Pancreas (tissue), 10 donors: ENCODE measurements at regions not wholly inside any gene's neighbourhood (a gene's known extent, or its start where the extent isn't known, plus 50 kb on each side); places are given as distances from the start of the nearest gene placed in this dataset.
"Not testable (repeated sequence)": the region's sequence is repeated elsewhere in the genome, so short reads cannot be mapped to it uniquely, and the experiment has no call there.

Experiments used
- ATAC-seq, 4 donors: fragments of 200-7000 bp; cut with Tn5 transposase; one replicate each; pipeline versions ENCODE4 v1.8.0 to v1.9.1; 2020; ENCODE audit warnings: mild to moderate bottlenecking in 4 of 4, moderate library complexity in 4 of 4
- DNase-seq, 6 donors: peaks; one replicate each; pipeline ENCODE4 v3.0.0-alpha.2; 2020
- FAIRE-seq: peaks from 2 replicates; lab custom pipeline; 2012; peaks lifted over from hg19 to GRCh38; lab: Jason Lieb, UNC
- H3K27ac ChIP-seq, 4 donors: fragments of 200-600 bp; sonication (generic); 1 replicate in 3 of 4; 2 replicates in 1 of 4; pipeline versions ENCODE4 v1.5.0 to v1.8.0; 2020
- H3K27me3 ChIP-seq, 4 donors: fragments of 200-600 bp; one replicate each; pipeline ENCODE4 v1.8.0; 2021
- H3K36me3 ChIP-seq, 3 donors: fragments of 200-600 bp; sonication (generic) in 1 of 3; one replicate each; pipeline versions ENCODE4 v1.5.0 to v1.8.0; 2020 to 2021
- H3K4me1 ChIP-seq, 3 donors: fragments of 200-600 bp; one replicate each; pipeline ENCODE4 v1.8.0; 2021
- H3K4me3 ChIP-seq, 4 donors: fragments of 200-600 bp; sonication (generic) in 2 of 4; one replicate each; pipeline versions ENCODE4 v1.5.0 to v1.8.0; 2020 to 2021
- H3K9me3 ChIP-seq, 4 donors: fragments of 200-600 bp; one replicate each; pipeline ENCODE4 v1.8.0; 2021
- CTCF ChIP-seq, 4 donors: fragments of 200-600 bp; sonication (generic) in 3 of 4; IDR thresholded peaks; one replicate each; pipeline versions ENCODE4 v1.5.0 to v1.8.0; 2021; ENCODE audit warnings: antibody characterized with exemption in 4 of 4
- WGBS, 2 donors: extraction: QIAGEN DNeasy Blood & Tissue Kit; methylation state at CpG; one replicate each; pipeline ENCODE4 v1.1.7; 2013; 5-methylcytosine and 5-hydroxymethylcytosine counted together
- intact Hi-C, 3 donors: fragments of 100-400 bp; cut with DNase I; formaldehyde crosslinking; loops; one replicate each; pipeline versions ENCODE4 v1.11.1 to v1.14.2; 2022
- donor health status: healthy with polysubstance abuse.
- donor health status: DM: no; HTN: no; CAD: no; lungs with moderate emphysema.
- donor health status: DM: no; HTN: no; CAD: no.
- donor health status: control.
- donor health status: control.
- donor health status: Bipolar disorder and iron deficiency.
- donor health status: DM: yes; HTN: yes; CAD: no.
- donor health status: DM: no; HTN: no; CAD: no.
- donor health status: DM: no; HTN: no; CAD: no.
- donor health status: DM: yes; HTN: yes; CAD: no.

GRCh38 chr9:86575825-86576525, 221.8 kb upstream of the TUT7 start:
- Histone ChIP-seq H3K27me3 (no peaks in the 10 kb centered on the region), H3K9me3 (no peaks in the 10 kb centered on the region), H3K4me1 (no peaks in the 10 kb centered on the region), H3K4me3 (no peak overlapping the region), H3K27ac (no peak overlapping the region), H3K36me3 (no peaks in the 10 kb centered on the region)
- intact Hi-C loops: no loop called here
- ATAC-seq (no peak), DNase-seq (no peak), FAIRE-seq (no peak)
- TF ChIP-seq CTCF (IDR thresholded peaks at IDR 0.05): no peak
- 77 to 81% methylated on average over 9 of the region's 9 CpGs for WGBS, 2 donors

- intact Hi-C loops: no loop called here
- Histone ChIP-seq H3K9me3 (no peaks in the 10 kb centered on the region), H3K4me1 (no peaks in the 10 kb centered on the region), H3K27me3 (no peaks in the 10 kb centered on the region), H3K36me3 (no peaks in the 10 kb centered on the region), H3K27ac (no peak overlapping the region), H3K4me3 (no peak overlapping the region)
- no peak for ATAC-seq
- TF ChIP-seq CTCF (IDR thresholded peaks at IDR 0.05): no peak
- no peak for DNase-seq
- FAIRE-seq: no peak
Observed at GRCh38 chr9:86575137-86575536, 220.9 kb upstream of the TUT7 start.

GRCh38 chr9:86573886-86574285, 219.7 kb upstream of the TUT7 start:
- no peak for ATAC-seq
- no peak for FAIRE-seq
- Histone ChIP-seq H3K27me3 (no peaks in the 10 kb centered on the region), H3K4me3 (no peak overlapping the region), H3K4me1 (no peaks in the 10 kb centered on the region), H3K27ac (no peak overlapping the region), H3K36me3 (no peaks in the 10 kb centered on the region), H3K9me3 (no peaks in the 10 kb centered on the region)
- no peak for TF ChIP-seq CTCF (IDR thresholded peaks at IDR 0.05)
- 52 to 66% methylated on average over 2 of the region's 2 CpGs for WGBS, 2 donors
- DNase-seq: no peak
- intact Hi-C loops: no loop called here

GRCh38 chr9:86572904-86573303, 218.7 kb upstream of the TUT7 start:
- FAIRE-seq (no peak), DNase-seq (no peak), ATAC-seq (no peak)
- intact Hi-C loops: no loop called here
- no peak for TF ChIP-seq CTCF (IDR thresholded peaks at IDR 0.05)
- Histone ChIP-seq H3K4me3 (no peak overlapping the region), H3K9me3 (no peaks in the 10 kb centered on the region), H3K27ac (no peak overlapping the region), H3K36me3 (no peaks in the 10 kb centered on the region), H3K27me3 (no peaks in the 10 kb centered on the region), H3K4me1 (no peaks in the 10 kb centered on the region)

- H3K27ac ChIP-seq, ATAC-seq, H3K36me3 ChIP-seq, FAIRE-seq, H3K9me3 ChIP-seq, H3K27me3 ChIP-seq, DNase-seq, H3K4me3 ChIP-seq, H3K4me1 ChIP-seq, intact Hi-C loops: not testable (repeated sequence)
- 51 to 59% methylated on average over 2 of the region's 2 CpGs for WGBS, 2 donors
Observed at GRCh38 chr9:86565603-86566002, 211.4 kb upstream of the TUT7 start.
